Fibroblast of lung (primary cell): ENCODE measurements at regions not wholly inside any gene's neighbourhood (a gene's known extent, or its start where the extent isn't known, plus 50 kb on each side); places are given as distances from the start of the nearest gene placed in this dataset.

ENCODE experiments used
- CTCF ChIP-seq, 2 donors: IDR thresholded peaks in 1 of 2; conservative IDR thresholded peaks in 1 of 2; 1 replicate in 1 of 2; 2 replicates in 1 of 2; pipeline ENCODE4 v1.5.1; 2011 to 2012; ENCODE audit warnings: low read length in 2 of 2, control low read depth in 1 of 2, inconsistent platforms in 1 of 2, low read depth in 1 of 2, mild to moderate bottlenecking in 1 of 2
- EZH2 ChIP-seq: IDR thresholded peaks from 2 replicates; pipeline ENCODE4 v1.5.1; 2012; ENCODE audit warnings: low read length, control low read depth, mild to moderate bottlenecking; ENCODE audit errors: missing control alignments

GRCh38 chr11:122248131-122248530, 132.1 kb upstream of the BLID start:
- TF ChIP-seq CTCF (conservative IDR thresholded peaks at IDR 0.05 in 1 of 2, IDR thresholded peaks at IDR 0.05 in 1 of 2; ENCODE audit: low read depth in 1 of 2, low read length in 2 of 2) (no peak), EZH2 (no peak)
